MM.1S (cell line): ENCODE measurements at regions not wholly inside any gene's neighbourhood (a gene's known extent, or its start where the extent isn't known, plus 50 kb on each side); places are given as distances from the start of the nearest gene placed in this dataset.

Source experiments
- DNase-seq: peaks from one replicate; pipeline ENCODE4 v3.0.0-alpha.2; 2015
- H2AFZ ChIP-seq: fragments of 300-600 bp; sonication (generic); 2 replicates; pipeline ENCODE4 v1.6.0; 2016; ENCODE audit warnings: antibody characterized with exemption, low read length
- H3F3A ChIP-seq: fragments of 300-600 bp; sonication (generic); 2 replicates; pipeline ENCODE4 v1.6.1; 2016; ENCODE audit warnings: mild to moderate bottlenecking, antibody characterized with exemption, low read length, moderate library complexity, mixed read lengths; ENCODE audit not compliant: insufficient read depth
- H3K27ac ChIP-seq: fragments of 300-600 bp; sonication (generic); 2 replicates; pipeline ENCODE4 v1.5.1; 2016; ENCODE audit warnings: mild to moderate bottlenecking, low read length
- H3K27me3 ChIP-seq: fragments of 300-600 bp; sonication (generic); replicated peaks from 2 replicates; pipeline ENCODE4 v1.6.0; 2016; ENCODE audit warnings: low read length; ENCODE audit not compliant: insufficient read depth
- H3K36me3 ChIP-seq: fragments of 300-600 bp; sonication (generic); replicated peaks from 2 replicates; pipeline ENCODE4 v1.6.1; 2016; ENCODE audit warnings: mild to moderate bottlenecking, low read length, mixed read lengths; ENCODE audit not compliant: insufficient read depth
- H3K4me1 ChIP-seq: fragments of 300-600 bp; sonication (generic); 2 replicates; pipeline ENCODE4 v1.6.1; 2016; ENCODE audit warnings: low read length, mixed read lengths
- H3K4me2 ChIP-seq: fragments of 300-600 bp; sonication (generic); 2 replicates; pipeline ENCODE4 v1.6.0; 2016; ENCODE audit warnings: low read depth, low read length
- H3K4me3 ChIP-seq: fragments of 300-600 bp; sonication (generic); 2 replicates; pipeline ENCODE4 v1.5.1; 2016; ENCODE audit warnings: low read length, mixed read lengths
- H3K79me2 ChIP-seq: fragments of 300-600 bp; sonication (generic); 2 replicates; pipeline ENCODE4 v1.6.1; 2016; ENCODE audit warnings: mixed run types, low read length, mixed read lengths
- H3K9ac ChIP-seq: fragments of 300-600 bp; sonication (generic); 2 replicates; pipeline ENCODE4 v1.6.1; 2016; ENCODE audit warnings: low read length, mixed read lengths
- H3K9me2 ChIP-seq: fragments of 300-600 bp; sonication (generic); replicated peaks from 2 replicates; pipeline ENCODE4 v1.6.1; 2016; ENCODE audit warnings: mild to moderate bottlenecking, low read length, mixed read lengths; ENCODE audit not compliant: insufficient read depth
- H3K9me3 ChIP-seq: fragments of 300-600 bp; sonication (generic); replicated peaks from 2 replicates; pipeline ENCODE4 v1.6.1; 2016; ENCODE audit warnings: mild to moderate bottlenecking, low read length, mixed read lengths; ENCODE audit not compliant: insufficient read depth
- H4K20me1 ChIP-seq: fragments of 300-600 bp; sonication (generic); 2 replicates; pipeline ENCODE4 v1.6.1; 2016; ENCODE audit warnings: mild to moderate bottlenecking, low read length, moderate library complexity, mixed read lengths; ENCODE audit not compliant: insufficient read depth
- EZH2 ChIP-seq: fragments of 300-600 bp; sonication (generic); optimal IDR thresholded peaks from 2 replicates; pipeline ENCODE3; 2017; ENCODE audit warnings: low read depth, mild to moderate bottlenecking, antibody characterized with exemption, low read length, mixed read lengths
- EZH2phosphoT487 ChIP-seq: fragments of 300-600 bp; sonication (generic); IDR thresholded peaks from 2 replicates; pipeline ENCODE4 v1.6.1; 2018; ENCODE audit warnings: antibody characterized with exemption, low read length
- TF ChIP-seq, protein P1 (sequence below): fragments of 300-600 bp; sonication (generic); IDR thresholded peaks from 2 replicates; pipeline ENCODE4 v1.5.1; 2016; ENCODE audit warnings: antibody characterized with exemption, low read length, mixed read lengths

DNA sequence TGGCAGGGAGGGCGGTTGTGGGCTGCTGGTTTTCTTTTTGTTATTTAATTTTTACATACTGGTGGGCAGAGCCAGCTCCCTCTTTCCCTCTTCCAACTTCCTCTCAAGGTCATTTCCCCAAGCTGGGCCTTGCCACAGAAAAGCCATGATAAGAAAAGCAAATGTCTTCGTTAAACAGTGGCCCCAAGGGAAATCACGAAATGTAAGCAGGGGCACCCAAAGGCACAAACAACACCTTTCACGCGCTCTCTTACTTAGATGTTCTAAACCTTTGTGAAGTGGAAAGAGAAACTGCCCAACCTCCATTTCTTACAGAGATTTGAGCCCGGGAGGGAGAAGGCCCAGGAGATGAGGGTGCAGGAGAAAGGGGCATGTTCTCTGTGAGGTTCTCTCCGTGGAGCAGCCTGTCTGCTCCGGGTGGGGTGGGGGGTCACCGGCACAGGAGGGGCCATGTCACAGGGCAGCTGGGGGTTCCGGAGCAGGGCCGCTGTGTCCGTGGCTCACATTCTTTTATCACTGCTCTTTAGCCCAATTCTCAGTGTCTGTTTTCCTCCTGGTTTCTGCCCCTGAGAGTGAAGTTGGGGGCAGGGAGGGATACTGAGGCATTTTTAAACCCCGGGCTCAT, 190.7 kb upstream of the GATA6 start:
- H3K27me3 ChIP-seq, result no peaks in the 10 kb centered on the region
- H3K4me1 ChIP-seq, result no peaks in the 10 kb centered on the region
- H3K79me2 ChIP-seq, result no peaks in the 10 kb centered on the region
- no peaks in the 10 kb centered on the region for H3K9me3 ChIP-seq
- H3K9ac ChIP-seq, result no peak overlapping the region
- DNase-seq, result no peak
- H3K9me2 ChIP-seq, result no peaks in the 10 kb centered on the region
- TF ChIP-seq EZH2phosphoT487 (no peak), EZH2 (no peak)
- TF ChIP-seq, protein P1, sequence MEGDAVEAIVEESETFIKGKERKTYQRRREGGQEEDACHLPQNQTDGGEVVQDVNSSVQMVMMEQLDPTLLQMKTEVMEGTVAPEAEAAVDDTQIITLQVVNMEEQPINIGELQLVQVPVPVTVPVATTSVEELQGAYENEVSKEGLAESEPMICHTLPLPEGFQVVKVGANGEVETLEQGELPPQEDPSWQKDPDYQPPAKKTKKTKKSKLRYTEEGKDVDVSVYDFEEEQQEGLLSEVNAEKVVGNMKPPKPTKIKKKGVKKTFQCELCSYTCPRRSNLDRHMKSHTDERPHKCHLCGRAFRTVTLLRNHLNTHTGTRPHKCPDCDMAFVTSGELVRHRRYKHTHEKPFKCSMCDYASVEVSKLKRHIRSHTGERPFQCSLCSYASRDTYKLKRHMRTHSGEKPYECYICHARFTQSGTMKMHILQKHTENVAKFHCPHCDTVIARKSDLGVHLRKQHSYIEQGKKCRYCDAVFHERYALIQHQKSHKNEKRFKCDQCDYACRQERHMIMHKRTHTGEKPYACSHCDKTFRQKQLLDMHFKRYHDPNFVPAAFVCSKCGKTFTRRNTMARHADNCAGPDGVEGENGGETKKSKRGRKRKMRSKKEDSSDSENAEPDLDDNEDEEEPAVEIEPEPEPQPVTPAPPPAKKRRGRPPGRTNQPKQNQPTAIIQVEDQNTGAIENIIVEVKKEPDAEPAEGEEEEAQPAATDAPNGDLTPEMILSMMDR, result no peak
- no peak overlapping the region for H2AFZ ChIP-seq
- no peak overlapping the region for H3K4me3 ChIP-seq
- no peaks in the 10 kb centered on the region for H3F3A ChIP-seq
- no peaks in the 10 kb centered on the region for H4K20me1 ChIP-seq
- H3K36me3 ChIP-seq, result no peaks in the 10 kb centered on the region
- H3K27ac ChIP-seq, result no peak overlapping the region
- H3K4me2 ChIP-seq, result no peak overlapping the region

DNA sequence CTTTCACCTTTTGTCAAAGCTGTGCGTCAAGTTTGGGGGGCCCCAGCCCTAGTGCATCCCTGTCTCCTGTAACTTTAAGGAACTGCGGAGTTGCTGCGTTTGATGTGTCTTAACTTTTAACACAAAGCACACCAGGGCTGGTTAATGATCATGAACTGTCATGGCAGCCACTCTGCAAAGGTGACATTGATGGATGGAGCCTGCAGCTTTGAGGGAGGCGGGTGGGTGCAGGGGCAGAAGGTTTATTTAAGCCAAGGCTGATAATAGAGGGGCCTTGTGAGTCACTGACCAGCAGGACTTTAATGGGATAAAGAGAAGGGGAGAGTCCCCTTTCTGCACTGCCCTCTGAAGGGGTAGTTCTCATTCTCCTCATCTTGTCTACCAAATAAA, 190.2 kb upstream of the GATA6 start:
- H3K9ac ChIP-seq, result no peak overlapping the region
- TF ChIP-seq EZH2phosphoT487 (no peak), EZH2 (no peak)
- TF ChIP-seq, protein P1, result no peak
- H3K36me3 ChIP-seq, result no peaks in the 10 kb centered on the region
- H3K4me1 ChIP-seq, result no peaks in the 10 kb centered on the region
- H3K4me3 ChIP-seq, result no peak overlapping the region
- H3K27me3 ChIP-seq, result no peaks in the 10 kb centered on the region
- no peaks in the 10 kb centered on the region for H3K9me2 ChIP-seq
- H3K79me2 ChIP-seq, result no peaks in the 10 kb centered on the region
- H3K4me2 ChIP-seq, result no peak overlapping the region
- no peaks in the 10 kb centered on the region for H4K20me1 ChIP-seq
- no peak overlapping the region for H3K27ac ChIP-seq
- H2AFZ ChIP-seq, result no peak overlapping the region
- H3F3A ChIP-seq, result no peaks in the 10 kb centered on the region
- no peaks in the 10 kb centered on the region for H3K9me3 ChIP-seq
- DNase-seq, result no peak

DNA sequence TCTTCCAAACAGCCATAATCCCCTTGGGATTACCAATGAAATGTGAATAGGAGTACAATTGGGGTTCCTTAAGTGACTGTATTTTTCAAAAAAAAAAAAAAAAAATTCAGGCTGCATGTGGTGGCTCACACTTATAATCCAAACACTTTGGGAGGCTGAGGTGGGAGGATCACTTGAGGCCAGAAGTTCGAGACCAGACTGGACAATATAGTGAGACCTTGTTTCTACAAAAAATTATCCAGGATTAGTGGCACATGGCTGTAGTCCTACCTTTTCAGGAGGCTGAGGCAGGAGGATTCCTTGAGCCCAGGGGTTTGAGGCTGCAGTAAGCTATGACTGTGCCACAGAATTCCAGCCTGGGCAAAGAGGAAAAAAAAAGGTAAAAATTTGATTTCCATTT, 189.6 kb upstream of the GATA6 start:
- H3K27me3 ChIP-seq, result no peaks in the 10 kb centered on the region
- no peaks in the 10 kb centered on the region for H3K79me2 ChIP-seq
- H3K9ac ChIP-seq, result no peak overlapping the region
- no peaks in the 10 kb centered on the region for H3K9me2 ChIP-seq
- H3K4me1 ChIP-seq, result no peaks in the 10 kb centered on the region
- H4K20me1 ChIP-seq, result no peaks in the 10 kb centered on the region
- no peaks in the 10 kb centered on the region for H3K36me3 ChIP-seq
- no peak overlapping the region for H2AFZ ChIP-seq
- TF ChIP-seq EZH2phosphoT487 (no peak), EZH2 (no peak)
- TF ChIP-seq, protein P1, result no peak
- H3K27ac ChIP-seq, result no peak overlapping the region
- no peaks in the 10 kb centered on the region for H3K9me3 ChIP-seq
- no peak overlapping the region for H3K4me2 ChIP-seq
- no peak for DNase-seq
- H3F3A ChIP-seq, result no peaks in the 10 kb centered on the region
- H3K4me3 ChIP-seq, result no peak overlapping the region
